ENCODE measurements at regions not wholly inside any gene's neighbourhood (a gene's known extent, or its start where the extent isn't known, plus 50 kb on each side); places are given as distances from the start of the nearest gene placed in this dataset.
"Not testable (repeated sequence)": the region's sequence is repeated elsewhere in the genome, so short reads cannot be mapped to it uniquely, and the experiment has no call there.

DNA sequence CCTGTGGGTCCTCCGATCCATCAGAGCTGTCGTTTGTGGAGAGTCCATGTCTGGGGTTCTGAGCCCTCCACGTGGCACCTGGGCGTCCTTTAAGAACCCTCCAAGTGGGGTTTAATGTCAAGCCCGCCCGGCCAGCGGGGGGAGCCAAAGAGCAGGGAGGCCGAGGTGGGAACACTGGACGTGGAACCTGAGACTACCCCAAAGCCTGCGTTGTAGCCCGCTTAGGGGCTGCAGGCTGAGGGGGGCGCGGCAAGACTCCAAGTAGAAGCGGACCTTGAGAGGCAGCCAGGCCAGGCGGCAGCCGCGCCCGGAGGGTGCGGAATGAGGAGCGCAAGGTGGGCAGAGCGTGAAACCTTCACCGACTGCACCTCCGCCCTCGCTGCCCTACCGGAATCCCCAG is 126.2 kb upstream of the ATP10A start:
- POLR2A ChIA-PET, result no interaction called here
- CTCF ChIA-PET, result no interaction called here
- H3K9me2 ChIP-seq (ENCODE audit: insufficient read depth), result no peaks in the 10 kb centered on the region
- DNase-seq (ENCODE audit: low read depth, low spot score) (no peak), ATAC-seq (no peak)
- no peaks in the 10 kb centered on the region for H4K20me1 ChIP-seq (ENCODE audit: insufficient read depth)
- no peaks in the 10 kb centered on the region for H3K36me3 ChIP-seq (ENCODE audit: control insufficient read depth in 1 of 2, insufficient read depth in 2 of 2, low read length in 2 of 2)
- no peaks in the 10 kb centered on the region for H3K4me1 ChIP-seq (ENCODE audit: control insufficient read depth in 1 of 2, insufficient read depth in 2 of 2, low read length in 2 of 2)
- no peak overlapping the region for H3K9ac ChIP-seq (ENCODE audit: low read length)
- no TSS peak for BruUV-seq (replicated peaks)
- peaks cover 9 to 45% of the 10 kb centered on the region in 2 experiments; a peak in 2 of 4 replicates for H3K9me3 ChIP-seq (ENCODE audit: control insufficient read depth in 1 of 2, insufficient read depth in 1 of 2, low read depth in 1 of 2, low read length in 2 of 2)
- TF ChIP-seq, protein P1, sequence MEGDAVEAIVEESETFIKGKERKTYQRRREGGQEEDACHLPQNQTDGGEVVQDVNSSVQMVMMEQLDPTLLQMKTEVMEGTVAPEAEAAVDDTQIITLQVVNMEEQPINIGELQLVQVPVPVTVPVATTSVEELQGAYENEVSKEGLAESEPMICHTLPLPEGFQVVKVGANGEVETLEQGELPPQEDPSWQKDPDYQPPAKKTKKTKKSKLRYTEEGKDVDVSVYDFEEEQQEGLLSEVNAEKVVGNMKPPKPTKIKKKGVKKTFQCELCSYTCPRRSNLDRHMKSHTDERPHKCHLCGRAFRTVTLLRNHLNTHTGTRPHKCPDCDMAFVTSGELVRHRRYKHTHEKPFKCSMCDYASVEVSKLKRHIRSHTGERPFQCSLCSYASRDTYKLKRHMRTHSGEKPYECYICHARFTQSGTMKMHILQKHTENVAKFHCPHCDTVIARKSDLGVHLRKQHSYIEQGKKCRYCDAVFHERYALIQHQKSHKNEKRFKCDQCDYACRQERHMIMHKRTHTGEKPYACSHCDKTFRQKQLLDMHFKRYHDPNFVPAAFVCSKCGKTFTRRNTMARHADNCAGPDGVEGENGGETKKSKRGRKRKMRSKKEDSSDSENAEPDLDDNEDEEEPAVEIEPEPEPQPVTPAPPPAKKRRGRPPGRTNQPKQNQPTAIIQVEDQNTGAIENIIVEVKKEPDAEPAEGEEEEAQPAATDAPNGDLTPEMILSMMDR (IDR thresholded peaks at IDR 0.05 in 2 of 3, conservative IDR thresholded peaks at IDR 0.05 in 1 of 3; ENCODE audit: borderline replicate concordance in 1 of 3, insufficient read depth in 1 of 3, low read depth in 2 of 3, low read length in 2 of 3), result no peak
- no peak for TF ChIP-seq CBX3 (IDR thresholded peaks at IDR 0.05; ENCODE audit: low read depth)
- intact Hi-C loops (cut with micrococcal nuclease), result no loop called here
- RAD21 ChIA-PET (ENCODE audit: low non-redundant PET in 1 of 2, low total read pairs in 2 of 2, uncharacterized antibody in 2 of 2, unreplicated experiment in 2 of 2), result no interaction called here
- H3K27me3 ChIP-seq (ENCODE audit: insufficient read depth, low read length), result no peaks in the 10 kb centered on the region
- no peak overlapping the region for H3K27ac ChIP-seq (ENCODE audit: low read depth, low read length)
- no peak overlapping the region for H2AFZ ChIP-seq (ENCODE audit: low read depth, low read length, poor library complexity, severe bottlenecking)
- H3K79me2 ChIP-seq (ENCODE audit: insufficient read depth, low read length), result no peaks in the 10 kb centered on the region
- H3K4me2 ChIP-seq (ENCODE audit: low read length), result no peak overlapping the region
- H3K4me3 ChIP-seq (replicated peaks in 1 of 2; ENCODE audit: low read depth in 1 of 2, low read length in 2 of 2), result no peak overlapping the region

GRCh38 chr15:25988716-25989115 is 125.6 kb upstream of the ATP10A start:
- ATAC-seq; CTCF ChIA-PET; H3K27ac ChIP-seq (ENCODE audit: low read depth, low read length); H3K27me3 ChIP-seq (ENCODE audit: insufficient read depth, low read length); H3K79me2 ChIP-seq (ENCODE audit: insufficient read depth, low read length); BruUV-seq (replicated peaks); H3K4me3 ChIP-seq (replicated peaks in 1 of 2; ENCODE audit: low read depth in 1 of 2, low read length in 2 of 2); H3K4me1 ChIP-seq (ENCODE audit: control insufficient read depth in 1 of 2, insufficient read depth in 2 of 2, low read length in 2 of 2); RAD21 ChIA-PET (ENCODE audit: low non-redundant PET in 1 of 2, low total read pairs in 2 of 2, uncharacterized antibody in 2 of 2, unreplicated experiment in 2 of 2); POLR2A ChIA-PET; DNase-seq (ENCODE audit: low read depth, low spot score); H2AFZ ChIP-seq (ENCODE audit: low read depth, low read length, poor library complexity, severe bottlenecking); H3K36me3 ChIP-seq (ENCODE audit: control insufficient read depth in 1 of 2, insufficient read depth in 2 of 2, low read length in 2 of 2); intact Hi-C loops (cut with micrococcal nuclease); H4K20me1 ChIP-seq (ENCODE audit: insufficient read depth); H3K4me2 ChIP-seq (ENCODE audit: low read length); H3K9me2 ChIP-seq (ENCODE audit: insufficient read depth); H3K9ac ChIP-seq (ENCODE audit: low read length): not testable (repeated sequence)
- H3K9me3 ChIP-seq (ENCODE audit: control insufficient read depth in 1 of 2, insufficient read depth in 1 of 2, low read depth in 1 of 2, low read length in 2 of 2), result peaks cover 8 to 42% of the 10 kb centered on the region in 2 experiments; a peak in 2 of 4 replicates
